ENCODE measurements at regions not wholly inside any gene's neighbourhood (a gene's known extent, or its start where the extent isn't known, plus 50 kb on each side); places are given as distances from the start of the nearest gene placed in this dataset.

DNA sequence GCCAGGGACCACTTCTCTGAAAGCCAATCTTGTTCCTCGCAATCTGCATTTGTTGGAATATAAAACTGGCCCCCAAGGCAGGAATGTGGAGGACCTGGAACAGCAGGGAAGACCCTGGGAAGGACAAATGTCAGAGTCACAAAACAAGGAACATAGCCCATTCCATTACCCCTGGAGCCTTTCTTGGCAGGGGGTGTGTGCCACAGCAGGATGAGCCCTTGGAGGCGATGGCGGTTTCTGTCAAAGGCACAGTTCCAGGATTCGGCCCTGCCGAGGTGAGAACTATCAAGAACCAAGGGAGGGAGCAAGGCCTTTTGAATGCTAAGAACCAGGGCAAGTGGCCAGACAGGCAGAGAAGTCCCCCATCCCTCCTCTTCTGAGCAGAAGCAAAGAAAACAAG is 204.3 kb downstream of the TRIM29 start:
- TF ChIP-seq, protein P1, sequence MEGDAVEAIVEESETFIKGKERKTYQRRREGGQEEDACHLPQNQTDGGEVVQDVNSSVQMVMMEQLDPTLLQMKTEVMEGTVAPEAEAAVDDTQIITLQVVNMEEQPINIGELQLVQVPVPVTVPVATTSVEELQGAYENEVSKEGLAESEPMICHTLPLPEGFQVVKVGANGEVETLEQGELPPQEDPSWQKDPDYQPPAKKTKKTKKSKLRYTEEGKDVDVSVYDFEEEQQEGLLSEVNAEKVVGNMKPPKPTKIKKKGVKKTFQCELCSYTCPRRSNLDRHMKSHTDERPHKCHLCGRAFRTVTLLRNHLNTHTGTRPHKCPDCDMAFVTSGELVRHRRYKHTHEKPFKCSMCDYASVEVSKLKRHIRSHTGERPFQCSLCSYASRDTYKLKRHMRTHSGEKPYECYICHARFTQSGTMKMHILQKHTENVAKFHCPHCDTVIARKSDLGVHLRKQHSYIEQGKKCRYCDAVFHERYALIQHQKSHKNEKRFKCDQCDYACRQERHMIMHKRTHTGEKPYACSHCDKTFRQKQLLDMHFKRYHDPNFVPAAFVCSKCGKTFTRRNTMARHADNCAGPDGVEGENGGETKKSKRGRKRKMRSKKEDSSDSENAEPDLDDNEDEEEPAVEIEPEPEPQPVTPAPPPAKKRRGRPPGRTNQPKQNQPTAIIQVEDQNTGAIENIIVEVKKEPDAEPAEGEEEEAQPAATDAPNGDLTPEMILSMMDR (IDR thresholded peaks at IDR 0.05) = no peak
- TF ChIP-seq POLR2A (IDR thresholded peaks at IDR 0.05) = no peak
